ENCODE measurements at regions not wholly inside any gene's neighbourhood (a gene's known extent, or its start where the extent isn't known, plus 50 kb on each side); places are given as distances from the start of the nearest gene placed in this dataset.
"Not testable (repeated sequence)": the region's sequence is repeated elsewhere in the genome, so short reads cannot be mapped to it uniquely, and the experiment has no call there.

DNA sequence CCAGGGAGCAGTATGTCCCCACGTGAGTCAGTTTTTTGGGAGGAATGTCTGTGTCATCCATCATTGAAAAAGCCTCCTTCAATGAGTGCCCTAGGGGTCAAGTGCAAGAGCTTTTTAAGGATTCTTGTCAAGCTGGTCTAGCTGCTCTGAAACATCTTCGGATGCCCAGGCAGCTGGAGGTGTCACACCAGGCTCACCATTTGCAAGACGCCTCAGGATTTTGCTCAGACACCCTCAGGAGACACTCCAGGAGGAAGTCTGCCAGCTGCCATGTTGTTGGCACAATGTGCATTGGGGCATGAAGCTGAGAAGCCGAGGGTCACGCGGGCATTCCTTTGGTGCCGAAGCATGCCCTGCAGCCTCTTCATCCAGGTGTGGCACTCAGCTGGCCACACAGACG lies 111.1 kb upstream of the S1PR3 start:
- TF ChIP-seq, protein P1, sequence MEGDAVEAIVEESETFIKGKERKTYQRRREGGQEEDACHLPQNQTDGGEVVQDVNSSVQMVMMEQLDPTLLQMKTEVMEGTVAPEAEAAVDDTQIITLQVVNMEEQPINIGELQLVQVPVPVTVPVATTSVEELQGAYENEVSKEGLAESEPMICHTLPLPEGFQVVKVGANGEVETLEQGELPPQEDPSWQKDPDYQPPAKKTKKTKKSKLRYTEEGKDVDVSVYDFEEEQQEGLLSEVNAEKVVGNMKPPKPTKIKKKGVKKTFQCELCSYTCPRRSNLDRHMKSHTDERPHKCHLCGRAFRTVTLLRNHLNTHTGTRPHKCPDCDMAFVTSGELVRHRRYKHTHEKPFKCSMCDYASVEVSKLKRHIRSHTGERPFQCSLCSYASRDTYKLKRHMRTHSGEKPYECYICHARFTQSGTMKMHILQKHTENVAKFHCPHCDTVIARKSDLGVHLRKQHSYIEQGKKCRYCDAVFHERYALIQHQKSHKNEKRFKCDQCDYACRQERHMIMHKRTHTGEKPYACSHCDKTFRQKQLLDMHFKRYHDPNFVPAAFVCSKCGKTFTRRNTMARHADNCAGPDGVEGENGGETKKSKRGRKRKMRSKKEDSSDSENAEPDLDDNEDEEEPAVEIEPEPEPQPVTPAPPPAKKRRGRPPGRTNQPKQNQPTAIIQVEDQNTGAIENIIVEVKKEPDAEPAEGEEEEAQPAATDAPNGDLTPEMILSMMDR (conservative IDR thresholded peaks at IDR 0.05; ENCODE audit: low read length): no peak
- Histone ChIP-seq H3K4me1 (ENCODE audit: insufficient read depth, low read length, poor library complexity, severe bottlenecking) (peaks cover 37% of the 10 kb centered on the region), H3K27ac (ENCODE audit: low read depth, low read length, poor library complexity, severe bottlenecking) (no peak overlapping the region), H3K79me2 (ENCODE audit: insufficient read depth, low read depth, low read length) (no peaks in the 10 kb centered on the region), H3K9me3 (ENCODE audit: low read length) (no peaks in the 10 kb centered on the region; the same call in 1 of the 2 replicates), H3K4me3 (ENCODE audit: low read depth, low read length, poor library complexity, severe bottlenecking) (no peak overlapping the region), H3K4me2 (ENCODE audit: low read length) (no peak overlapping the region), H3K9me2 (ENCODE audit: insufficient read depth, low read length) (no peaks in the 10 kb centered on the region), H4K20me1 (ENCODE audit: insufficient read depth, low read length) (no peaks in the 10 kb centered on the region), H2AFZ (ENCODE audit: low read length) (no peak overlapping the region), H3K36me3 (ENCODE audit: insufficient read depth, low read length) (no peaks in the 10 kb centered on the region)
- CTCF ChIA-PET (ENCODE audit: unreplicated experiment): no interaction called here
- no peak for DNase-seq (ENCODE audit: low spot score)
- POLR2A ChIA-PET: interaction anchor here (0.5 kb wide), 1 partner anchor 155 kb away, joined by 3 read pairs; no protein-coding TSS in a partner anchor
- intact Hi-C loops (cut with micrococcal nuclease; ENCODE audit: unreplicated experiment): no loop called here
- BruUV-seq (replicated peaks): no TSS peak

DNA sequence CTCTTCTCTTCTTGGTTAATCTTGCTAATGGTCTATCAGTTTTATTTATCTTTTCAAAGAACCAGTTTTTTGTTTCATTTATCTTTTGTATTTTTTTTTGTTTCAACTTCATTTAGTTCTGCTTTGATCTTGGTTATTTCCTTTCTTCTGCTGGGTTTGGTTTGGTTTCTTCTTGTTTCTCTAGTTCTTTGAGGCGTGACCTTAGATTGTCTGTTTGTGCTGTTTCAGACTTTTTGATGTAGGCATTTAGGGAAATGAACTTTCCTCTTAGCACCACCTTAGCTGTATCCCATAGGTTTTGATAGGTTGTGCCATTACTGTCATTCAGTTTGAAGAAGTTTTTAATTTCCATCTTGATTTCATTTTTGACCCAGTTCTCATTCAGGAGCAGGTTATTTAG lies 107.0 kb upstream of the S1PR3 start:
- H3K9me2 ChIP-seq (ENCODE audit: insufficient read depth, low read length); H3K36me3 ChIP-seq (ENCODE audit: insufficient read depth, low read length); CTCF ChIA-PET (ENCODE audit: unreplicated experiment); POLR2A ChIA-PET; BruUV-seq (replicated peaks); H3K9me3 ChIP-seq (ENCODE audit: low read length); intact Hi-C loops (cut with micrococcal nuclease; ENCODE audit: unreplicated experiment); H3K79me2 ChIP-seq (ENCODE audit: insufficient read depth, low read depth, low read length); H4K20me1 ChIP-seq (ENCODE audit: insufficient read depth, low read length); H3K4me3 ChIP-seq (ENCODE audit: low read depth, low read length, poor library complexity, severe bottlenecking): not testable (repeated sequence)
- Histone ChIP-seq H3K27ac (ENCODE audit: low read depth, low read length, poor library complexity, severe bottlenecking) (peak overlapping the region; percentile 57), H2AFZ (ENCODE audit: low read length) (peak overlapping the region; percentile 21; the same call in 1 of the 2 replicates), H3K4me2 (ENCODE audit: low read length) (peak overlapping the region; percentile 47; the same call in 1 of the 2 replicates), H3K4me1 (ENCODE audit: insufficient read depth, low read length, poor library complexity, severe bottlenecking) (peaks cover 26% of the 10 kb centered on the region)
- DNase-seq (ENCODE audit: low spot score): peak; percentile 62

DNA sequence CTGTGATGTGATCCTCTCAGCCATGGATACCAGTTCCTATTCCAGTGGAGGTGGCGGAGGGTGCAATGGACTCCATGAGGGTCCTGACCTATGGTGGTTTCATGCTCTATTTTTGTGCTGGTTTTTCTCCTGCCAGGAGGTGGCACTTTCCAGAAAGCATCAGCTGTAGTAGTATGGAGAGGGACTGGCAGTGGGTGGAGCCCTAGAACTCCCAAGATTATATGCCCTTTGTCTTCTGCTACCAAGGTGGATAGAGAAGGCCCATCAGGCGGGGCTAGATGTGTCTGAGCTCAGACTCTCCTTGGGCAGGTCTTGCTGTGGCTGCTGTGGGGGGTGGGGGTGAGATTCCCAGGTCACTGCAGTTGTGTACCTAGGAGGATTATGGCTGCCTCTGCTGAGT lies 104.5 kb upstream of the S1PR3 start:
- CTCF ChIA-PET (ENCODE audit: unreplicated experiment); H3K27ac ChIP-seq (ENCODE audit: low read depth, low read length, poor library complexity, severe bottlenecking); BruUV-seq (replicated peaks); H4K20me1 ChIP-seq (ENCODE audit: insufficient read depth, low read length); H3K4me2 ChIP-seq (ENCODE audit: low read length); H3K36me3 ChIP-seq (ENCODE audit: insufficient read depth, low read length); DNase-seq (ENCODE audit: low spot score); H2AFZ ChIP-seq (ENCODE audit: low read length); intact Hi-C loops (cut with micrococcal nuclease; ENCODE audit: unreplicated experiment); H3K79me2 ChIP-seq (ENCODE audit: insufficient read depth, low read depth, low read length); H3K9me3 ChIP-seq (ENCODE audit: low read length); POLR2A ChIA-PET; H3K9me2 ChIP-seq (ENCODE audit: insufficient read depth, low read length); H3K4me3 ChIP-seq (ENCODE audit: low read depth, low read length, poor library complexity, severe bottlenecking): not testable (repeated sequence)
- peaks cover 34% of the 10 kb centered on the region for H3K4me1 ChIP-seq (ENCODE audit: insufficient read depth, low read length, poor library complexity, severe bottlenecking)

DNA sequence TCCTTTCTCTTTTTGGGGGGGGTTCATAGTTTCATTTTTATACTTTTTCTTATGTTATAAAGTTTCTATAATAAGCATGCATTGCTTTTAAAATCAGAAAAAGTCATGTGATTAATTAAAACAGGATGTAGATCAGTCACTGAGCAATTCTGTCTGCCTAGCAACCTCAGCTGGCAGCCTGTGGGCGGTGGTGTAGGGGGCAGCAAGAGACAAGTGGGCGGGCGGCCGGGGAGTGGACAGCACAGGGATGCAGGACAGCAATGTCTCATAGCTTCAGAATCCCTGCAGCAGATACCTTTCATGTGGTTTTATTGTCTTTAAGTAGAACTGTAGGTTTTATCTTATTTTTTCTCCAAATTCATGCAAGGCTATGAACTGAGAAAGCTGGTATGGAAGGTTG lies 101.9 kb upstream of the S1PR3 start:
- H2AFZ ChIP-seq (ENCODE audit: low read length): no peak overlapping the region
- H3K79me2 ChIP-seq (ENCODE audit: insufficient read depth, low read depth, low read length): no peaks in the 10 kb centered on the region
- ChIA-PET POLR2A (interaction anchor here (0.6 to 1.2 kb wide), 2 partner anchors 35 to 530 kb away, joined by 3 to 4 read pairs; no protein-coding TSS in a partner anchor), CTCF (ENCODE audit: unreplicated experiment) (no interaction called here)
- no peak overlapping the region for H3K4me3 ChIP-seq (ENCODE audit: low read depth, low read length, poor library complexity, severe bottlenecking)
- intact Hi-C loops (cut with micrococcal nuclease; ENCODE audit: unreplicated experiment): no loop called here
- no peak overlapping the region for H3K27ac ChIP-seq (ENCODE audit: low read depth, low read length, poor library complexity, severe bottlenecking)
- no peaks in the 10 kb centered on the region for H4K20me1 ChIP-seq (ENCODE audit: insufficient read depth, low read length)
- no peaks in the 10 kb centered on the region for H3K9me2 ChIP-seq (ENCODE audit: insufficient read depth, low read length)
- no peaks in the 10 kb centered on the region for H3K36me3 ChIP-seq (ENCODE audit: insufficient read depth, low read length)
- H3K9me3 ChIP-seq (ENCODE audit: low read length): no peaks in the 10 kb centered on the region; the same call in 1 of the 2 replicates
- TF ChIP-seq EZH2phosphoT487 (IDR thresholded peaks at IDR 0.05; ENCODE audit: borderline replicate concordance, low read depth, low read length): no peak
- peaks cover 24% of the 10 kb centered on the region for H3K4me1 ChIP-seq (ENCODE audit: insufficient read depth, low read length, poor library complexity, severe bottlenecking)
- BruUV-seq (replicated peaks): no TSS peak
- H3K4me2 ChIP-seq (ENCODE audit: low read length): peak overlapping the region; percentile 5; the same call in 1 of the 2 replicates
- DNase-seq (ENCODE audit: low spot score): no peak

Measured in OCI-LY7 (cell line).